ENCODE measurements at regions not wholly inside any gene's neighbourhood (a gene's known extent, or its start where the extent isn't known, plus 50 kb on each side); places are given as distances from the start of the nearest gene placed in this dataset.

GRCh38 chr1:115179397-115180079 is 90.2 kb upstream of the TSPAN2 start:
- TF ChIP-seq CTCF (IDR thresholded peaks at IDR 0.05) = no peak
- no peak for TF ChIP-seq EZH2 (IDR thresholded peaks at IDR 0.05; ENCODE audit: borderline replicate concordance, insufficient read depth, low read depth, low read length, poor library complexity, severe bottlenecking)

Data from B cell (primary cell).